Right lobe of liver (tissue), 6 donors: ENCODE measurements at regions not wholly inside any gene's neighbourhood (a gene's known extent, or its start where the extent isn't known, plus 50 kb on each side); places are given as distances from the start of the nearest gene placed in this dataset.
A peak's percentile ranks its signal among the peaks of the same experiment; 100 is the strongest.

Experiments used
- ATAC-seq, 4 donors: fragments of 200-7000 bp; cut with Tn5 transposase; one replicate each; pipeline ENCODE4 v1.9.1; 2020; ENCODE audit warnings: mild to moderate bottlenecking in 4 of 4, moderate library complexity in 4 of 4
- DNase-seq, 3 donors: peaks; one replicate each; pipeline ENCODE4 v3.0.0-alpha.2; 2020
- H3K27ac ChIP-seq, 3 donors: fragments of 200-600 bp; one replicate each; pipeline ENCODE4 v1.8.0; 2022
- H3K27me3 ChIP-seq, 2 donors: fragments of 200-600 bp; one replicate each; pipeline ENCODE4 v1.8.0; 2022
- H3K36me3 ChIP-seq, 4 donors: fragments of 200-600 bp; sonication (generic) in 1 of 4; one replicate each; pipeline versions ENCODE4 v1.5.1 to v1.8.0; 2017 to 2022; ENCODE audit warnings: control low read depth in 1 of 4
- H3K4me1 ChIP-seq, 4 donors: fragments of 200-600 bp; sonication (generic) in 1 of 4; one replicate each; pipeline versions ENCODE4 v1.5.1 to v1.8.0; 2017 to 2022; ENCODE audit warnings: control low read depth in 1 of 4
- H3K4me3 ChIP-seq, 3 donors: fragments of 200-600 bp; one replicate each; pipeline ENCODE4 v1.8.0; 2022
- H3K9me3 ChIP-seq, 4 donors: fragments of 200-600 bp; sonication (generic) in 1 of 4; one replicate each; pipeline versions ENCODE4 v1.5.1 to v1.8.0; 2017 to 2022; ENCODE audit warnings: control low read depth in 1 of 4
- CTCF ChIP-seq, 4 donors: fragments of 200-600 bp in 3 of 4; fragments of 450-650 bp in 1 of 4; IDR thresholded peaks; one replicate each; pipeline versions ENCODE4 v1.5.1 to v1.8.0; 2016 to 2022; ENCODE audit warnings: antibody characterized with exemption in 4 of 4, mild to moderate bottlenecking in 2 of 4
- POLR2A ChIP-seq: fragments of 450-650 bp; IDR thresholded peaks from one replicate; pipeline ENCODE4 v1.6.1; 2017; ENCODE audit warnings: antibody characterized with exemption, mild to moderate bottlenecking
- WGBS: methylation state at CpG from one replicate; pipeline ENCODE4 v1.1.6; 2018; ENCODE audit warnings: low coverage, low lambda C conversion rate; ENCODE audit not compliant: insufficient coverage; ENCODE audit errors: missing lambda C conversion rate; 5-methylcytosine and 5-hydroxymethylcytosine counted together
- intact Hi-C, 2 donors: fragments of 100-400 bp; cut with DNase I; formaldehyde crosslinking; loops; one replicate each; pipeline versions ENCODE4 v1.11.2 to v1.14.1; 2022
- donor health status: DM: no; HTN: yes; CAD: no.
- donor health status: DM: no; HTN: no; CAD: no.
- donor health status: DM: no; HTN: no; CAD: no.
- donor health status: DM: no; HTN: yes; CAD: no.
- donor health status: DM: no; HTN: yes; CAD: no.

DNA sequence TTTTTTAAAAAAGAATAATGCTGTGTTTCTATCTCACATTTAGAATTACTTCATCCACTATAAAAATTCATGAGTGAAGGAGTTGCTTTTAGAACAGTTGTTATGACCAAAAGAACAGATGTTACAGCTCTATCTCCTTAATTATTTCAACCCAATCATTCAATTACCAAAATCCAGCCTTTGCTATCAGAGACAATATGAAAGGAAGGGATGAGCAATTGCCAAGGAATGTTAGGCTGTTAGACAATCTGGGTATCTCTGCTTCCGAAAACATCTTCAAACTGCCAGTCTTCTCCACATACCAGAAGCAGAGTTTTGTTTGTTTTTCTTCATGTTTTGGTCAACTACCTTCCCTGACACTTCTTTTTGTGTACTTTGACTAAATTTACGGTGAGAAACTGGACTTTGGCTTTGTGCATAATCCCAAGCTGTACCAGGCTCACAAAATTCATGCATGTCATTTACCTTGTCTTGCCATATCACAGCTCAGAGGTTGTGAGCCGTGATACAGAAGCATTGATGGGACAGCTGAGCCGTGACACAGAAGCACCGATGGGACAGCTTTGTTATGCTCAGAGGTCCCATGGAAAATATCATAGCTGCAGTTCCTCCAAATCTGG is 405.5 kb downstream of the KIF4B start:
- Histone ChIP-seq H3K27ac (no peak overlapping the region), H3K9me3 (no peaks in the 10 kb centered on the region), H3K4me1 (no peaks in the 10 kb centered on the region), H3K36me3 (no peaks in the 10 kb centered on the region), H3K4me3 (peak overlapping the region in 1 of 3 donors; percentile 14), H3K27me3 (no peaks in the 10 kb centered on the region)
- DNase-seq (no peak), ATAC-seq (peak; percentile 60 to 90 (median 80))
- WGBS: 35% methylated on average over 4 of the region's 5 CpGs
- intact Hi-C loops: no loop called here
- TF ChIP-seq CTCF (IDR thresholded peaks at IDR 0.05): no peak
- no peak for TF ChIP-seq POLR2A

- ATAC-seq: no peak
- no peaks in the 10 kb centered on the region for H3K27me3 ChIP-seq
- WGBS: 92% methylated on average over 4 of the region's 4 CpGs
- TF ChIP-seq POLR2A (no peak), CTCF (IDR thresholded peaks at IDR 0.05) (no peak)
- no peak overlapping the region for H3K27ac ChIP-seq
- H3K4me1 ChIP-seq: no peaks in the 10 kb centered on the region
- no peak overlapping the region for H3K4me3 ChIP-seq
- no peak for DNase-seq
- no peaks in the 10 kb centered on the region for H3K36me3 ChIP-seq
- intact Hi-C loops: no loop called here
- no peaks in the 10 kb centered on the region for H3K9me3 ChIP-seq
Measured at GRCh38 chr5:155430192-155430591, 416.6 kb downstream of the KIF4B start.

- DNase-seq: no peak
- no peaks in the 10 kb centered on the region for H3K9me3 ChIP-seq
- WGBS: 55% methylated on average over 1 of the region's 1 CpG
- no peaks in the 10 kb centered on the region for H3K36me3 ChIP-seq
- H3K4me3 ChIP-seq: no peak overlapping the region
- H3K27me3 ChIP-seq: no peaks in the 10 kb centered on the region
- no peak overlapping the region for H3K27ac ChIP-seq
- peak in 1 of 4 donors; percentile 43 for ATAC-seq
- no peaks in the 10 kb centered on the region for H3K4me1 ChIP-seq
- no peak for TF ChIP-seq POLR2A
- intact Hi-C loops: no loop called here
Measured at GRCh38 chr5:155434267-155434666, 420.7 kb downstream of the KIF4B start.

DNA sequence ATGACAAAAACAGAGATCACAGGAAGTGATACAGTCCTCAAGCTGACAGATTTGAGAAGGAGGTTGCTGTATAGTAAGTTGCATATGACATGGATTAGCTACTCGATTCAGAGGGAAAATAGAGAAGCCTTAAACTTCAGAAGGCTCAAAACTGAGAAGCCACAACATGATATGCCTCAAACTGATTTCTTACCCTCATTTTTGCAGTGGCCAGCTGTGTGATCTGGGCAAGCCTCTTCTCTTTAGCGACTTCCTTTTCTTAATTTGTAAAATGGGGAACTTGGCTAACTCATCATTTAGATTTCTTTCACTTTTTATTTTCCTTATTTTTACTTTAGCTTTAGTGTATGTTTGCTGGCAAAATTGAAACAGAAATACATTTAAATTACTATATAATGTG is 421.1 kb downstream of the KIF4B start:
- Histone ChIP-seq H3K4me1 (no peaks in the 10 kb centered on the region), H3K27me3 (no peaks in the 10 kb centered on the region), H3K9me3 (no peaks in the 10 kb centered on the region), H3K36me3 (no peaks in the 10 kb centered on the region), H3K27ac (no peak overlapping the region), H3K4me3 (no peak overlapping the region)
- TF ChIP-seq POLR2A (no peak), CTCF (IDR thresholded peaks at IDR 0.05) (no peak)
- ATAC-seq (peak in 1 of 4 donors; percentile 50), DNase-seq (no peak)
- 65% methylated on average over 2 of the region's 2 CpGs for WGBS
- intact Hi-C loops: no loop called here

DNA sequence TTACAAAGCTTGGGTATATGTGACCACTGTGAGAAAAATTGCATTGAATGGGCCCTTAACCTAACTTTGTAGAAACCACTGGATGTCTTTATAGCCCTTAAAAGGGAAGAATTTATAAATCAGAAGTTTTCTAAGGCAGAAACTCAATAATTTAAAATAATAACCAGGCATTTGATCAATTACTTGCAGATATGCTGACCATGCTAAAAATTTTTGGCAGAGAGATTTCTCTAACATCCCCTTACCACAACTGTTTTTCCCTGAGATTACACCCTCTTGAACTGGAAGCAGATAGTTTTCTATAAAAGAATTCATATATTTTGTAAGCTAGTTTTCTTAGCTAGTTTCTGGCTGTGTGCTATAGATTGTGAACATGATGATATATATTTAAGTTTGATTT is 428.3 kb downstream of the KIF4B start:
- Histone ChIP-seq H3K27ac (no peak overlapping the region), H3K9me3 (no peaks in the 10 kb centered on the region), H3K4me1 (no peaks in the 10 kb centered on the region), H3K36me3 (no peaks in the 10 kb centered on the region), H3K27me3 (no peaks in the 10 kb centered on the region), H3K4me3 (no peak overlapping the region)
- intact Hi-C loops: no loop called here
- DNase-seq: no peak
- no peak for TF ChIP-seq CTCF (IDR thresholded peaks at IDR 0.05)
- TF ChIP-seq POLR2A: no peak
- ATAC-seq: no peak
